Mesenchymal stem cell (in vitro differentiated cells and primary cell): ENCODE measurements at regions not wholly inside any gene's neighbourhood (a gene's known extent, or its start where the extent isn't known, plus 50 kb on each side); places are given as distances from the start of the nearest gene placed in this dataset.
A peak's percentile ranks its signal among the peaks of the same experiment; 100 is the strongest.

Experiments
- DNase-seq: peaks from one replicate; pipeline ENCODE4 v3.0.0-alpha.2; 2013
- H2AFZ ChIP-seq: one replicate; pipeline ENCODE4 v1.6.1; 2013; ENCODE audit warnings: low read depth, mild to moderate bottlenecking, control low read depth, inconsistent platforms, low read length, moderate library complexity
- H2AK5ac ChIP-seq: 2 replicates; pipeline ENCODE4 v1.6.1; 2013; ENCODE audit warnings: low read length, moderate library complexity, mild to moderate bottlenecking, inconsistent platforms; ENCODE audit not compliant: severe bottlenecking
- H2BK120ac ChIP-seq: one replicate; pipeline ENCODE4 v1.6.1; 2013; ENCODE audit warnings: low read depth, mild to moderate bottlenecking, inconsistent platforms, low read length, moderate library complexity
- H2BK12ac ChIP-seq, 2 experiments: one replicate each; pipeline ENCODE4 v1.6.1; 2013; ENCODE audit warnings: inconsistent platforms in 2 of 2, low read length in 2 of 2, mild to moderate bottlenecking in 2 of 2, moderate library complexity in 2 of 2, control low read depth in 1 of 2
- H2BK15ac ChIP-seq: one replicate; pipeline ENCODE4 v1.6.1; 2013; ENCODE audit warnings: mild to moderate bottlenecking, low read depth, inconsistent platforms; ENCODE audit not compliant: poor library complexity, severe bottlenecking
- H2BK5ac ChIP-seq: 2 replicates; pipeline ENCODE4 v1.6.1; 2013; ENCODE audit warnings: low read depth, mild to moderate bottlenecking, low read length, control low read depth, inconsistent platforms; ENCODE audit not compliant: poor library complexity, severe bottlenecking
- H3K14ac ChIP-seq, 2 experiments: one replicate each; pipeline ENCODE4 v1.6.1; 2013; ENCODE audit warnings: inconsistent platforms in 2 of 2, low read length in 2 of 2, control low read depth in 1 of 2, mild to moderate bottlenecking in 1 of 2, moderate library complexity in 1 of 2
- H3K18ac ChIP-seq, 2 experiments: one replicate each; pipeline ENCODE4 v1.6.1; 2013; ENCODE audit warnings: inconsistent platforms in 2 of 2, low read length in 2 of 2, control low read depth in 1 of 2, low read depth in 1 of 2, mild to moderate bottlenecking in 1 of 2
- H3K23ac ChIP-seq, 2 experiments: one replicate each; pipeline ENCODE4 v1.6.1; 2013; ENCODE audit warnings: inconsistent platforms in 2 of 2, low read length in 2 of 2, mild to moderate bottlenecking in 2 of 2, moderate library complexity in 2 of 2, control low read depth in 1 of 2
- H3K27ac ChIP-seq: 2 replicates; pipeline ENCODE4 v1.5.1; 2013; ENCODE audit warnings: mild to moderate bottlenecking, moderate library complexity, low read length, control low read depth, inconsistent platforms; ENCODE audit not compliant: poor library complexity, severe bottlenecking
- H3K27me3 ChIP-seq, 2 experiments: 2 replicates each; pipeline versions ENCODE4 v1.6.1 to v1.7.0; 2013; ENCODE audit warnings: low read length in 2 of 2, mild to moderate bottlenecking in 2 of 2, moderate library complexity in 2 of 2, control low read depth in 1 of 2, inconsistent platforms in 1 of 2; ENCODE audit not compliant: control insufficient read depth in 1 of 2, insufficient read depth in 1 of 2
- H3K36me3 ChIP-seq, 2 experiments: 2 replicates each; pipeline versions ENCODE4 v1.6.1 to v1.7.0; 2013; ENCODE audit warnings: low read length in 2 of 2, control low read depth in 1 of 2, inconsistent platforms in 1 of 2, low read depth in 1 of 2, mild to moderate bottlenecking in 1 of 2; ENCODE audit not compliant: insufficient read depth in 2 of 2, control insufficient read depth in 1 of 2
- H3K4ac ChIP-seq, 2 experiments: one replicate each; pipeline ENCODE4 v1.6.1; 2013; ENCODE audit warnings: inconsistent platforms in 2 of 2, low read length in 2 of 2, mild to moderate bottlenecking in 2 of 2, moderate library complexity in 2 of 2, control low read depth in 1 of 2, low read depth in 1 of 2
- H3K4me1 ChIP-seq: 2 replicates; pipeline ENCODE4 v1.6.1; 2013; ENCODE audit warnings: low read depth, low read length, control low read depth; ENCODE audit not compliant: control insufficient read depth, insufficient read depth
- H3K4me2 ChIP-seq: 2 replicates; pipeline ENCODE4 v1.6.1; 2013; ENCODE audit warnings: low read length, mild to moderate bottlenecking, inconsistent platforms; ENCODE audit not compliant: poor library complexity, severe bottlenecking
- H3K4me3 ChIP-seq, 2 experiments: 2 replicates each; pipeline versions ENCODE4 v1.5.1 to v1.7.0; 2013; ENCODE audit warnings: low read length in 2 of 2, mild to moderate bottlenecking in 2 of 2, control low read depth in 1 of 2, low read depth in 1 of 2; ENCODE audit not compliant: insufficient read depth in 1 of 2
- H3K79me1 ChIP-seq: replicated peaks from 2 replicates; pipeline ENCODE4 v1.6.1; 2013; ENCODE audit warnings: mild to moderate bottlenecking, control low read depth, low read length, inconsistent platforms; ENCODE audit not compliant: poor library complexity, severe bottlenecking
- H3K9ac ChIP-seq: 2 replicates; pipeline ENCODE4 v1.7.0; 2013; ENCODE audit warnings: mild to moderate bottlenecking, low read length, moderate library complexity
- H3K9me3 ChIP-seq: 2 replicates; pipeline ENCODE4 v1.7.0; 2013; ENCODE audit warnings: mild to moderate bottlenecking, low read length; ENCODE audit not compliant: control insufficient read depth
- H4K8ac ChIP-seq: one replicate; pipeline ENCODE4 v1.6.1; 2013; ENCODE audit warnings: inconsistent platforms, mild to moderate bottlenecking, low read length, moderate library complexity
- H4K91ac ChIP-seq: one replicate; pipeline ENCODE4 v1.6.1; 2013; ENCODE audit warnings: mild to moderate bottlenecking, low read length, inconsistent platforms
- WGBS: methylation state at CpG from one replicate; pipeline ENCODE4 v1.1.7; 2013; ENCODE audit warnings: mixed read lengths; 5-methylcytosine and 5-hydroxymethylcytosine counted together

DNA sequence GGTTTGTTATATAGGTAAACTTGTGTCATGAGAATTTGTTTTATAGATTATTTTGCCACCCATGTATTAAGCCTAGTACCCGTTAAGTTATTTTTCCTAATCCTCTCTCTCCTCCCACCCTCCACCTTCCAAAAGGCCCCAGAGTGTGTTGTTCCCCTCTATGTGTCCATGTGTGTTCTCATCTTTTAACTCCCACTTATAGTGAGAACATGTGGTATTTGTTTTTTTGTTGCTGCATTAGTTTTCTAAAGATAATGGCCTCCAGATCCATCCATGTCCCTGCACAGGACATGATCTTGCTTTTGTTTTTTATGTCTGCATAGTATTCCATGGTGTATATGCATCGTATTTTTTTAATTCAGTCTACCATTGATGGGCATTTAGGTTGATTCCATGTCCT, 1075.6 kb upstream of the CNTNAP5 start:
- no peaks in the 10 kb centered on the region for H3K79me1 ChIP-seq

DNA sequence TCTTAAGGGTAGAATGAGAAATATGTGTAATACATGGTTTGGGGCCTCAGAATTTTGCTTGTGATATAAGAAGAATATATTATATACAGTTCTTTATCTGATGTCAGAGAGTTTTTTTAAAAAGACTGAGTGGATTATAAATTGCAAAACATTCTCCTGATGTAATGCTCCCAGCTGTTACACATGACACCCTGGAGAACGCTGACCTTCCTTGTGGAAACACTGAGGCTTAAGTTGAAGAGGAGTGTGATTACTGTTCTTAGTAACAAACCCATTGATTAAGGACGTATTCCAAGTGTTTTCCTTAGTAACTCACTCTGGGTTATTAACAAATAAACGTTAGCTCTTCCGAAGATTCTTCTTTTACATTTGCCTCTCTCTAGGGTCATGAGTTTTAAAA, 1069.3 kb upstream of the CNTNAP5 start:
- no peak overlapping the region for H2BK12ac ChIP-seq
- H3K23ac ChIP-seq = no peak overlapping the region
- whole genome bisulfite sequencing = 77% methylated on average over 3 of the region's 4 CpGs
- peak; percentile 6 for DNase-seq
- no peak overlapping the region for H2BK120ac ChIP-seq
- H2AFZ ChIP-seq = no peak overlapping the region
- H4K8ac ChIP-seq = no peak overlapping the region
- H4K91ac ChIP-seq = no peak overlapping the region
- H3K27ac ChIP-seq = no peak overlapping the region
- no peak overlapping the region for H2AK5ac ChIP-seq
- H3K4ac ChIP-seq = no peak overlapping the region
- H3K14ac ChIP-seq = no peak overlapping the region
- H3K9ac ChIP-seq = no peak overlapping the region
- H2BK15ac ChIP-seq = no peak overlapping the region
- no peaks in the 10 kb centered on the region for H3K4me1 ChIP-seq
- no peaks in the 10 kb centered on the region for H3K27me3 ChIP-seq
- no peaks in the 10 kb centered on the region for H3K79me1 ChIP-seq
- no peaks in the 10 kb centered on the region for H3K36me3 ChIP-seq
- no peak overlapping the region for H3K4me3 ChIP-seq
- no peak overlapping the region for H3K4me2 ChIP-seq
- H3K9me3 ChIP-seq = no peaks in the 10 kb centered on the region
- no peak overlapping the region for H2BK5ac ChIP-seq
- H3K18ac ChIP-seq = no peak overlapping the region

More for the DNA sequence above, 1075.6 kb upstream of the CNTNAP5 start:
- H3K36me3 ChIP-seq = no peaks in the 10 kb centered on the region
- no peak overlapping the region for H3K14ac ChIP-seq
- H3K18ac ChIP-seq = no peak overlapping the region
- H3K4me2 ChIP-seq = no peak overlapping the region
- H3K27ac ChIP-seq = no peak overlapping the region
- H3K4ac ChIP-seq = no peak overlapping the region
- no peak overlapping the region for H2BK15ac ChIP-seq
- peaks cover 7% of the 10 kb centered on the region for H3K9me3 ChIP-seq
- WGBS = 73% methylated on average over 1 of the region's 2 CpGs
- H3K4me3 ChIP-seq = no peak overlapping the region
- no peak overlapping the region for H2AK5ac ChIP-seq
- no peaks in the 10 kb centered on the region for H3K4me1 ChIP-seq
- no peak for DNase-seq
- no peak overlapping the region for H3K9ac ChIP-seq
- H4K8ac ChIP-seq = no peak overlapping the region
- no peak overlapping the region for H2BK12ac ChIP-seq
- no peak overlapping the region for H2BK120ac ChIP-seq
- no peak overlapping the region for H2AFZ ChIP-seq
- H3K23ac ChIP-seq = no peak overlapping the region
- H4K91ac ChIP-seq = no peak overlapping the region
- H2BK5ac ChIP-seq = no peak overlapping the region
- H3K27me3 ChIP-seq = no peaks in the 10 kb centered on the region

DNA sequence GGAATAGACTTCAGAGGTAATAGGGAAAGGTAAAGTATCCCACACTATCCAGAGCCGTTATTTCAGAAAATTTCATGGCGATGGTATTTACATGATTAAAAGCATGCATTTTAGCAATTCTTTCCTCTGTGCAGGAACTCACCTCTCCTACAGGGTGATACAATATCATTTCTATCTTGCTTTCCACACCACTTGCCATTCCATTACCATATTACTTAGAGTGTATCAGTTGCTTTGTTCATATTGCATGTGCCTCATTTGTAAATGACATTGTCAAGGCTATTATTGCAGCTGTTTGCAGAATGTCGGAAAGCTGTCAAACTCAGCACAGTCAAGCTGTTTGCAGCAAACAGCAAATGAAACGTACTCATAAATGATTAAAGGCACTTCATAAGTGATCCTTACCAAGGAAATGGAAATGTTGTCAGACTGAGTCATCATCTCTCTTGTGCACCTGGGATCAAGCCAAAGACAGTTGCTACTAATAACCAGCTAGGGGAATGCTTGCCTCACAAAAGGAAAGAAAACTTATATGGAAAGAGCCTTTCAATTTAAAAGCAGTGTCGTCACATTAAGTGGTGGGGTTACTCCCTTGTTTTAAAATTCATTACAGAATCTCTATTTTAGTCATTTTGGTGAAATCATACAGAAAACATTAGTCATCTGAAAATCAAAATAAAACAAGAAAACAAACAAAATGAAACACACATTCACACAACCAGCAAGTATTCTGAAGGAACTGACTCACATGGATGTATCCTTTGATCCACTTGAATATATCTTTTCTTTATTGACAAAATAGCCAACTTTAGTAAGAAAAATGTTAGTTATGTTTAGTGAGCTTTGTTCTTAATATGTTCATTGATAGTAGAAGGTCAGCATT, 1064.1 kb upstream of the CNTNAP5 start:
- Histone ChIP-seq H3K18ac (no peak overlapping the region), H3K9me3 (peaks cover 4% of the 10 kb centered on the region), H2BK120ac (no peak overlapping the region), H3K27me3 (no peaks in the 10 kb centered on the region), H3K4me2 (peak overlapping the region; percentile 0), H3K23ac (no peak overlapping the region), H3K4me1 (no peaks in the 10 kb centered on the region), H3K79me1 (no peaks in the 10 kb centered on the region), H2BK5ac (no peak overlapping the region), H4K91ac (no peak overlapping the region), H3K4ac (no peak overlapping the region), H3K9ac (peak overlapping the region; percentile 69), H2BK15ac (no peak overlapping the region), H3K27ac (no peak overlapping the region), H3K14ac (no peak overlapping the region), H3K36me3 (no peaks in the 10 kb centered on the region), H2AFZ (no peak overlapping the region), H2AK5ac (no peak overlapping the region), H3K4me3 (peak overlapping the region in 1 of 2 experiments; percentile 24), H2BK12ac (no peak overlapping the region), H4K8ac (no peak overlapping the region)
- DNase-seq = peak; percentile 16
- 69% methylated on average over 4 of the region's 5 CpGs for WGBS

DNA sequence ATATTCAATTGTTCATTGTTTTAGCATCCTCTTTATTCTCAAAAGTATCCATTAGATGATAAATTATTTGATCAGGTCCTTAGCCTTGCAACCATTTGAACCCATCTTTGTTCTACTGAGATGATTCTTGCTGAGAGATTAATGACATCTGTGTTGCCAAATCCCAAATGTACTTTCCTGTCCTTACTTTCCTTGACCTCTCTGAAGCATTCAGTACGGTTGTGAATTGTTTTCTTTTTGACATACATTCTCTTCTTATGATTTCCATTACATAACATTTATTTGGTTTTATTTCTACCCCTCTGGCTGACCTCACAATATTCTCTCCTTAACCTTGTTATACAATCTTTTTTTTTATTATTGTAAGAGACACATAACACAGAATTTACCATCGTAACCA, 1058.6 kb upstream of the CNTNAP5 start:
- H2BK5ac ChIP-seq = no peak overlapping the region
- H3K27ac ChIP-seq = no peak overlapping the region
- no peak overlapping the region for H2BK12ac ChIP-seq
- H2BK120ac ChIP-seq = no peak overlapping the region
- no peak overlapping the region for H3K4me3 ChIP-seq
- WGBS = no CpG with 5 or more reads among the region's 2 CpGs
- H3K9me3 ChIP-seq = peaks cover 32% of the 10 kb centered on the region
- H3K9ac ChIP-seq = no peak overlapping the region
- H3K4ac ChIP-seq = no peak overlapping the region
- no peak overlapping the region for H4K8ac ChIP-seq
- H2AK5ac ChIP-seq = no peak overlapping the region
- H3K79me1 ChIP-seq = no peaks in the 10 kb centered on the region
- no peak overlapping the region for H2BK15ac ChIP-seq
- H2AFZ ChIP-seq = no peak overlapping the region
- H3K4me1 ChIP-seq = no peaks in the 10 kb centered on the region
- no peak overlapping the region for H3K4me2 ChIP-seq
- no peak overlapping the region for H3K23ac ChIP-seq
- H3K36me3 ChIP-seq = no peaks in the 10 kb centered on the region
- no peaks in the 10 kb centered on the region for H3K27me3 ChIP-seq
- no peak for DNase-seq
- H3K18ac ChIP-seq = no peak overlapping the region
- H3K14ac ChIP-seq = no peak overlapping the region
- no peak overlapping the region for H4K91ac ChIP-seq
